ENCODE measurements at regions not wholly inside any gene's neighbourhood (a gene's known extent, or its start where the extent isn't known, plus 50 kb on each side); places are given as distances from the start of the nearest gene placed in this dataset.

DNA sequence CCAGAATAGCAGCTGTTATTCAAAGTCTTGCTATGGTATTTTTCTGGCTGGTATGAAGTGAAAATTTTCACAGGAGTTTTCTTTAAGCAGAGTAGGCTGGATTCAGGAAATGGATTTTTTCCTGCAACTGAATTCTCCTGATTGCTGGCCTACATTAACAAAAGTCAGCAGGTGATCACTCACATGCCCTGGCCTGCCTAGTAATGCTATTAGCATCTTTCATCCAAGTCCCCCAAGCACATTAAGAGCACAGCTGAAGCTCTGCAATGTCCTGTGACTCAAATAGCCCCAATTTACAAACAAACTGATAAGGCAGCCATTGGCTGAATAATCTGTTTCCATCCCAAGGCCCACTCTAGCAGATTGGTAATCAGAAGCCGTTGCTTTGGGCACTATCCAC lies 688.3 kb upstream of the LMCD1 start:
- WGBS, result 46% methylated on average over 1 of the region's 1 CpG
- no peak overlapping the region for H3K9ac ChIP-seq (ENCODE audit: low read depth in 1 of 2, low read length in 2 of 2)

DNA sequence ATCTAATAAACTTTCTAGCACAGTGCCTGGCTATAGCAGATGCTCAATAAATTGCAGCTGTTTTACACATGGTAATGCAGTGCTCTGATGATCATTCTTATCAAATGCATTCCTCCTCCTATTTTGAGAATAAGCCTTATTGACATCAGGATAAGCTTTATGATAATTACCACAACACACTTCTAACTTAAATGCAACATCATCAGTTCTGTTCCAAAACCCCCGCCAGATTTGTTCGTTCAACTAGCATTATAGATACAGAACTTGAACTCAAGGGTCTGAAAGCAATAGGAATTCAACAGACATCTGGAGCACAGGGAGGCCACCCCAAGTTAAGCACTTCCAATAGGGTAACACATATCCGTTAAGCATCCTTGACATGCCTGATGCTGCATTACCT lies 684.4 kb upstream of the LMCD1 start:
- H3K36me3 ChIP-seq (ENCODE audit: control insufficient read depth in 4 of 4, insufficient read depth in 3 of 4, low read depth in 1 of 4, low read length in 3 of 4), result no peaks in the 10 kb centered on the region
- no peaks in the 10 kb centered on the region for H3K4me1 ChIP-seq (ENCODE audit: control insufficient read depth in 4 of 4, insufficient read depth in 4 of 4, low read length in 3 of 4)
- no peak overlapping the region for H3K27ac ChIP-seq (ENCODE audit: low read depth in 1 of 2, low read length in 2 of 2)
- peaks cover 0 to 3% (median 0%) of the 10 kb centered on the region in 4 donors for H3K27me3 ChIP-seq (ENCODE audit: control insufficient read depth in 4 of 4, insufficient read depth in 4 of 4, low read length in 3 of 4)
- WGBS, result 62% methylated on average over 3 of the region's 3 CpGs
- no peak overlapping the region for H3K4me3 ChIP-seq (ENCODE audit: low read depth in 1 of 3, low read length in 3 of 3)
- H3K9ac ChIP-seq (ENCODE audit: low read depth in 1 of 2, low read length in 2 of 2), result no peak overlapping the region
- no peaks in the 10 kb centered on the region for H3K9me3 ChIP-seq (ENCODE audit: control insufficient read depth in 4 of 4, low read length in 3 of 4)
- DNase-seq (ENCODE audit: low spot score), result no peak
- TF ChIP-seq, protein P1, sequence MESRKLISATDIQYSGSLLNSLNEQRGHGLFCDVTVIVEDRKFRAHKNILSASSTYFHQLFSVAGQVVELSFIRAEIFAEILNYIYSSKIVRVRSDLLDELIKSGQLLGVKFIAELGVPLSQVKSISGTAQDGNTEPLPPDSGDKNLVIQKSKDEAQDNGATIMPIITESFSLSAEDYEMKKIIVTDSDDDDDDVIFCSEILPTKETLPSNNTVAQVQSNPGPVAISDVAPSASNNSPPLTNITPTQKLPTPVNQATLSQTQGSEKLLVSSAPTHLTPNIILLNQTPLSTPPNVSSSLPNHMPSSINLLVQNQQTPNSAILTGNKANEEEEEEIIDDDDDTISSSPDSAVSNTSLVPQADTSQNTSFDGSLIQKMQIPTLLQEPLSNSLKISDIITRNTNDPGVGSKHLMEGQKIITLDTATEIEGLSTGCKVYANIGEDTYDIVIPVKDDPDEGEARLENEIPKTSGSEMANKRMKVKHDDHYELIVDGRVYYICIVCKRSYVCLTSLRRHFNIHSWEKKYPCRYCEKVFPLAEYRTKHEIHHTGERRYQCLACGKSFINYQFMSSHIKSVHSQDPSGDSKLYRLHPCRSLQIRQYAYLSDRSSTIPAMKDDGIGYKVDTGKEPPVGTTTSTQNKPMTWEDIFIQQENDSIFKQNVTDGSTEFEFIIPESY (IDR thresholded peaks at IDR 0.05), result no peak
- TF ChIP-seq EGR1 (IDR thresholded peaks at IDR 0.05; ENCODE audit: low read depth in 2 of 2) (no peak), SP1 (IDR thresholded peaks at IDR 0.05) (no peak)
- TF ChIP-seq, protein P2, sequence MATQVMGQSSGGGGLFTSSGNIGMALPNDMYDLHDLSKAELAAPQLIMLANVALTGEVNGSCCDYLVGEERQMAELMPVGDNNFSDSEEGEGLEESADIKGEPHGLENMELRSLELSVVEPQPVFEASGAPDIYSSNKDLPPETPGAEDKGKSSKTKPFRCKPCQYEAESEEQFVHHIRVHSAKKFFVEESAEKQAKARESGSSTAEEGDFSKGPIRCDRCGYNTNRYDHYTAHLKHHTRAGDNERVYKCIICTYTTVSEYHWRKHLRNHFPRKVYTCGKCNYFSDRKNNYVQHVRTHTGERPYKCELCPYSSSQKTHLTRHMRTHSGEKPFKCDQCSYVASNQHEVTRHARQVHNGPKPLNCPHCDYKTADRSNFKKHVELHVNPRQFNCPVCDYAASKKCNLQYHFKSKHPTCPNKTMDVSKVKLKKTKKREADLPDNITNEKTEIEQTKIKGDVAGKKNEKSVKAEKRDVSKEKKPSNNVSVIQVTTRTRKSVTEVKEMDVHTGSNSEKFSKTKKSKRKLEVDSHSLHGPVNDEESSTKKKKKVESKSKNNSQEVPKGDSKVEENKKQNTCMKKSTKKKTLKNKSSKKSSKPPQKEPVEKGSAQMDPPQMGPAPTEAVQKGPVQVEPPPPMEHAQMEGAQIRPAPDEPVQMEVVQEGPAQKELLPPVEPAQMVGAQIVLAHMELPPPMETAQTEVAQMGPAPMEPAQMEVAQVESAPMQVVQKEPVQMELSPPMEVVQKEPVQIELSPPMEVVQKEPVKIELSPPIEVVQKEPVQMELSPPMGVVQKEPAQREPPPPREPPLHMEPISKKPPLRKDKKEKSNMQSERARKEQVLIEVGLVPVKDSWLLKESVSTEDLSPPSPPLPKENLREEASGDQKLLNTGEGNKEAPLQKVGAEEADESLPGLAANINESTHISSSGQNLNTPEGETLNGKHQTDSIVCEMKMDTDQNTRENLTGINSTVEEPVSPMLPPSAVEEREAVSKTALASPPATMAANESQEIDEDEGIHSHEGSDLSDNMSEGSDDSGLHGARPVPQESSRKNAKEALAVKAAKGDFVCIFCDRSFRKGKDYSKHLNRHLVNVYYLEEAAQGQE (IDR thresholded peaks at IDR 0.05), result no peak

More for the DNA sequence above, 688.3 kb upstream of the LMCD1 start:
- no peaks in the 10 kb centered on the region for H3K36me3 ChIP-seq (ENCODE audit: control insufficient read depth in 4 of 4, insufficient read depth in 3 of 4, low read depth in 1 of 4, low read length in 3 of 4)
- no peak overlapping the region for H3K4me3 ChIP-seq (ENCODE audit: low read depth in 1 of 3, low read length in 3 of 3)
- no peaks in the 10 kb centered on the region for H3K4me1 ChIP-seq (ENCODE audit: control insufficient read depth in 4 of 4, insufficient read depth in 4 of 4, low read length in 3 of 4)
- peaks cover 0 to 3% (median 0%) of the 10 kb centered on the region in 4 donors for H3K27me3 ChIP-seq (ENCODE audit: control insufficient read depth in 4 of 4, insufficient read depth in 4 of 4, low read length in 3 of 4)
- TF ChIP-seq, protein P3, sequence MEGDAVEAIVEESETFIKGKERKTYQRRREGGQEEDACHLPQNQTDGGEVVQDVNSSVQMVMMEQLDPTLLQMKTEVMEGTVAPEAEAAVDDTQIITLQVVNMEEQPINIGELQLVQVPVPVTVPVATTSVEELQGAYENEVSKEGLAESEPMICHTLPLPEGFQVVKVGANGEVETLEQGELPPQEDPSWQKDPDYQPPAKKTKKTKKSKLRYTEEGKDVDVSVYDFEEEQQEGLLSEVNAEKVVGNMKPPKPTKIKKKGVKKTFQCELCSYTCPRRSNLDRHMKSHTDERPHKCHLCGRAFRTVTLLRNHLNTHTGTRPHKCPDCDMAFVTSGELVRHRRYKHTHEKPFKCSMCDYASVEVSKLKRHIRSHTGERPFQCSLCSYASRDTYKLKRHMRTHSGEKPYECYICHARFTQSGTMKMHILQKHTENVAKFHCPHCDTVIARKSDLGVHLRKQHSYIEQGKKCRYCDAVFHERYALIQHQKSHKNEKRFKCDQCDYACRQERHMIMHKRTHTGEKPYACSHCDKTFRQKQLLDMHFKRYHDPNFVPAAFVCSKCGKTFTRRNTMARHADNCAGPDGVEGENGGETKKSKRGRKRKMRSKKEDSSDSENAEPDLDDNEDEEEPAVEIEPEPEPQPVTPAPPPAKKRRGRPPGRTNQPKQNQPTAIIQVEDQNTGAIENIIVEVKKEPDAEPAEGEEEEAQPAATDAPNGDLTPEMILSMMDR (IDR thresholded peaks at IDR 0.05; ENCODE audit: low read depth, low read length, missing input control), result no peak
- TF ChIP-seq HNF4A (conservative IDR thresholded peaks at IDR 0.05) (no peak), GABPA (IDR thresholded peaks at IDR 0.05 in 1 of 2, conservative IDR thresholded peaks at IDR 0.05 in 1 of 2) (no peak), NR2F2 (IDR thresholded peaks at IDR 0.05) (no peak), JUND (IDR thresholded peaks at IDR 0.05) (no peak), RAD21 (IDR thresholded peaks at IDR 0.05) (no peak), FOXA1 (IDR thresholded peaks at IDR 0.05) (no peak), RXRA (IDR thresholded peaks at IDR 0.05) (no peak), YY1 (IDR thresholded peaks at IDR 0.05) (no peak), HNF4G (IDR thresholded peaks at IDR 0.05) (no peak), EGR1 (IDR thresholded peaks at IDR 0.05; ENCODE audit: low read depth in 2 of 2) (no peak), SP1 (IDR thresholded peaks at IDR 0.05) (no peak), TAF1 (conservative IDR thresholded peaks at IDR 0.05) (no peak), FOXA2 (IDR thresholded peaks at IDR 0.05) (no peak)
- TF ChIP-seq, protein P2 (IDR thresholded peaks at IDR 0.05), result no peak
- TF ChIP-seq, protein P4, sequence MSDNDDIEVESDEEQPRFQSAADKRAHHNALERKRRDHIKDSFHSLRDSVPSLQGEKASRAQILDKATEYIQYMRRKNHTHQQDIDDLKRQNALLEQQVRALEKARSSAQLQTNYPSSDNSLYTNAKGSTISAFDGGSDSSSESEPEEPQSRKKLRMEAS (IDR thresholded peaks at IDR 0.05), result no peak
- TF ChIP-seq, protein P5, sequence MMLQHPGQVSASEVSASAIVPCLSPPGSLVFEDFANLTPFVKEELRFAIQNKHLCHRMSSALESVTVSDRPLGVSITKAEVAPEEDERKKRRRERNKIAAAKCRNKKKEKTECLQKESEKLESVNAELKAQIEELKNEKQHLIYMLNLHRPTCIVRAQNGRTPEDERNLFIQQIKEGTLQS (IDR thresholded peaks at IDR 0.05), result no peak
- TF ChIP-seq, protein P1 (IDR thresholded peaks at IDR 0.05), result no peak
- no peak for DNase-seq (ENCODE audit: low spot score)
- no peak overlapping the region for H3K27ac ChIP-seq (ENCODE audit: low read depth in 1 of 2, low read length in 2 of 2)
- H3K9me3 ChIP-seq (ENCODE audit: control insufficient read depth in 4 of 4, low read length in 3 of 4), result no peaks in the 10 kb centered on the region
